HG02642 (cell line): ENCODE measurements at regions not wholly inside any gene's neighbourhood (a gene's known extent, or its start where the extent isn't known, plus 50 kb on each side); places are given as distances from the start of the nearest gene placed in this dataset.

ENCODE experiments used
- ATAC-seq: cut with Tn5 transposase; IDR thresholded peaks from one replicate; pipeline ENCODE4 v1.9.1; 2021; ENCODE audit warnings: mild to moderate bottlenecking; ENCODE audit not compliant: unreplicated experiment, poor library complexity

DNA sequence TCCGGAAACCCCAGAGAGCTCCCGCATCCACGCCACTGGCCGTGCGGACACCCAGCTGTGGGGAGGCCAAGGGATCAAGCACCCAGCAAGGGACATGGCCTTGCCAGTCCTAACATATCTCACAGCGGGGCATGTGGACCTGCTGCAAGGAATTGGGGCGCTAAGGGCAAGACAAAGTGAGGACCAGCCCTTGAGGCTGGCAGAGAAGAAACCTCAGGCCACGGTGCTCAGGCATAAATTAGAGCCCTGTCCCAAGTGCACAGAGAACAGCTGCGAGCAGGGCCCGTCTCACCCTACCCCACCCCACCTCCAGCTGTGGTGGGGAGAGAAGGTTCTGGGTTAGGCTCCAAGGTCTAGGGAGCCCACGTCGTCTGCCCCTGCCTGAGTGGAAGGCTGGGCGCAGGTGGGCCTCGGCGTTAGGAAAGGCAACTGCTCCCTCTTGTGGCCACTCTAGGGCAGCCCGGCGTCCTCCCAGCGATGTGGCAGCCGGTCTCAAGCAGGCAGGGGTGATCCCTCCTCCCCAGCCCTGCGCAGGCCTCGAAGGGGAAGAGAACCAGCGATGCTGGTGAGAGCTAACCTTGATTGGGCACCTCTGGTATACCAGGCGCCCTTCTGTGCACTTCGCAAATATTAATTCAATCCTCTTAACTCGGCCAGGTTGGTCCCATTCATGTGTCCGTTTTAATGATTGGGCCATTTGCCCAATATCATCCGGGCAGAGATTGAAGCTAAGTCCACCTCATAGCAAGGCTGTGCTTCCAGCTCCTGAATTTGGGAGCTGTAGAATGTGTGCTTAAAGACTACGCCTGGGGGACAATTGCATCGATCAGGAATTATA, 235.8 kb downstream of the NFATC2 start:
- ATAC-seq: peak; percentile 87

- ATAC-seq: no peak
Observed at GRCh38 chr20:51306081-51306480, 236.4 kb downstream of the NFATC2 start.

DNA sequence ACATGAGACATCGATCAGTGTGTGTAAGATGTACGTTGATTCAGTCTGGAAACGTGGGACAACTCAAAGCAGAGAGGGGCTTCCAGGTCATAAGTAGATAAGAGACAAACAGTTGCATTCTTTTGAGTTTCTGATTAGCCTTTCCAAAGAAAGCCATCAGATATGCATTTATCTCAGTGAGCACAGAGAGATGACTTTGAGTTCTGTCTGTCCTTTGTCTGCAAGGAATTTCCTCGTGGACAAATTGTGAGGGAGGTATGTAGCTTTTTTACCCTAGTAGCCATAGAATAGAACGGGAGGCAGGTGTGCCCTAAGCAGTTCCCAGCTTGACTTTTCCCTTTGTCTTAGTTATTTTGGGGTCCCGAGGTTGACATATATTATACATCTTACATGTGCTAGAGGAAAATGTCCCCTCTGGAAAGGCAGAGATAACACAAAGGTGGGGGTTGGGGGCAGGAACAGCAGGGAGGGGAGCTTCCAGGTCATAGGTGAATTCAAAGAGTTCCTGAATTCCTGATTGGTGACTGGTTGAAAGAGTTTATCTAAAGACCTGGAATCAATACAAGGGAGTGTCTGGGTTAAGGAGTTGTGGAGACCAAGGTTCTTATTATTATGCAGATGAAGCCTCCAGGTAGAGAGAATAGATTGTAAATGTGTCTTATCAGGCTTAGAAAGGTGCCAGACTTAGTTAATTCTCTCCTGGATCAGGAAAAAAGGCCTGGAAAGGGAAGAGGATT, 237.0 kb downstream of the NFATC2 start:
- ATAC-seq: no peak

- no peak for ATAC-seq
Observed at GRCh38 chr20:51303731-51304670, 238.5 kb downstream of the NFATC2 start.

GRCh38 chr20:51301026-51301425, 241.5 kb downstream of the NFATC2 start:
- ATAC-seq: no peak

DNA sequence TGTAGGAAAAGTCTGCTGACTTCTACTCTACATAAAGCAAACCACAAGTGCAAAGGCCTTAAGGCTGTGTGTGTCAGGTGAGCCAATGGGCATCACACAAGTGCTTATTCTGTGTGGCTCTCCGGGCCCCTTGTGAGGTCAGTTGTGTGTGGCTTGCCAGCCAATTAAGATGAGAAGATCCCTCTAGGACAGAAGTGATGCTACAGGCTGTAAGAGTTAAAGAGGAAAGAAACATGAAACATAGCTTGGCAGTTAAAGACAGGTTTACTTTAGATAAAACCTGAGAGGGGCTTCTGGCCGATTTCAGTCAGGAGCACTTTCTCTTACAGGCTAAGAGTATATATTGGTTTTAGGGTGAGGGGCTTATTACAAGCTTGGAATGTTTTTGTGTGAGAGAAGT, 242.4 kb downstream of the NFATC2 start:
- ATAC-seq: no peak

DNA sequence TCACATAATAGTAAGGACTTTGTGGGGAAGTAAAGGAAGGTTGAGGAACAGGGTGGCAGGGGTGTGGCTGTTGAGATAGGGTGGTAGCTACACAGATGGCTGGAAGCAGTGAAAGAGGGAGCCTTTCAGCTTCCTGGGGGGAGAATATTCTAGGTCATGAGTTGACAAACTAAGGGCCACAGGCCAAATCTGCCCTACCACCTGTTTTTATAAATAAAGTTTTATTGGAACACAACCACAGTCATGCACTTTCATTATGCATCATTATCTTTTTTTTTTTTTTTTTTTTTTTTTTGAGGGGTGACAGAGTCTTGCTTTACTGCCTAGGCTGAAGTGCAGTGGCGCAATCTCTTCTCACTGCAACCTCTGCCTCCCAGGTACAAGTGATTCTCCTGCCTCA, 243.1 kb downstream of the NFATC2 start:
- no peak for ATAC-seq

DNA sequence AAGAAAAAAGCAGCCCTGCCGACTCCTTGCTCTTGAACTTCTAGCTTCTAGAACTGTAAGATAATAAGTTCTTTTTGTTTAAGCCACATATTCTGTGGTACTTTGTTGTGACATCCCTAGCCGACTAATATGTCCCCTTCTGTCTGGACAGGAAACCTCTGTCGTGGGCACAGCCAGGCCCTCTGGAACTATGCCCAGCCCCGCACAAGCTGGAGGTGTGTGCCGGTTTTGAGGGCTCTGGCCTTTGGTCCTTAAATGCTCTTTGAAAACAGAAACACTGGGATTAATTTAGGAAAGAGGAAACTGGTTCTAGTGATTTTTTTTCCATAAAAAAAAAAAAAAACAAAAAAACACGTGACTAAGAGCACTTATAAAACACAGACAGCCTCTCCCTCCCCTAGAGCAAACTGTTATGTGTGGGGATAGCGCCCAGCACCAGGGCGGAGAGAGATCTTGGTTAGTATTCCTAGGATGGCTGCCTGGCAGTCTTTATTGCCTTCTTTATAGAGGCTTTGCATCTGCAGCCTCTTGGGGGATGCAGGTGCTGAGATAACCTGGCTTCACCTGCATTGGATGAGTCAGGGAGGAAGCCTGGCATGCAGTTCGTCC, 244.3 kb downstream of the NFATC2 start:
- no peak for ATAC-seq

- ATAC-seq: no peak
Observed at GRCh38 chr20:51287628-51288413, 254.7 kb downstream of the NFATC2 start.

- no peak for ATAC-seq
Observed at GRCh38 chr20:51286758-51287157, 255.8 kb downstream of the NFATC2 start.

DNA sequence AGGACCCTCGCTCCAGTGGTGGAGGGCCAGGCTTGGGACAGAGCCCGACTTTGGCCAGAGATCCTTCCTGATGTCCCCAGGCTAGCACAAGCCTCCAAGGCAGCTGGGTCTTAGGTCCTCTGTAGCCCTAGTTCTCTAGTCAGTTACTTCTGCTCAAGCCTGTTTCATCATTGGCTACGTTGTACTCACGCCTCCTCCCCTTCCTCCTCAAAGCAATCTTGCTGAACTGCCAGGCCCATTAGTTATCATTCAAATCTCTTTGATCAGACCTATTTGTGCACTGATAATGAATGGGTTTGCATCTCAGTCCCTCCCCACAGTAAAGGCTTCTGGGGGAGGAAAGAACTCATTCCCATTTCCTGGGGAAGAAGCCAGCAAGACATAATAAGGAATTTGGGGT, 256.8 kb downstream of the NFATC2 start:
- no peak for ATAC-seq

- ATAC-seq: no peak
Observed at GRCh38 chr20:51284871-51285270, 257.6 kb downstream of the NFATC2 start.

DNA sequence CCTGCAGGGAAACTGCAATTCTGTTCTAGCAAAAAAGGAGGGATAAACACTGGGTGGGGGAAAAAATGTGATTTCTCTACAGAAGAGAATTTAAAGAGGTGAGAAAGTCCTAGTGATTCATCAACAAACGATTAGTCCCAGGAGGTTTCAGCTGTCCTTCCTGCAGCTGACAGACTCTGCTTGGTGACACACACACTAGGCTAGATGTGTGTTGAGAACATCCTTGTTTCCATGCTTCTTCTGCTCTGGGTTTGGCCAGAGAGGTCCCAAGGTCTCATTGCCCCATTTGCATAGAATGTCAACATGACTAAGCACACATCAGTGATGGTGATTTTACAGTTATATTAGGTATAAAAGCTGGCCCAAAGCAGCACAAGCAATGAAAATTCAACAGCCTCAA, 258.3 kb downstream of the NFATC2 start:
- ATAC-seq: no peak

GRCh38 chr20:51281521-51281920, 258.6 kb upstream of the KCNG1 start:
- ATAC-seq: no peak

DNA sequence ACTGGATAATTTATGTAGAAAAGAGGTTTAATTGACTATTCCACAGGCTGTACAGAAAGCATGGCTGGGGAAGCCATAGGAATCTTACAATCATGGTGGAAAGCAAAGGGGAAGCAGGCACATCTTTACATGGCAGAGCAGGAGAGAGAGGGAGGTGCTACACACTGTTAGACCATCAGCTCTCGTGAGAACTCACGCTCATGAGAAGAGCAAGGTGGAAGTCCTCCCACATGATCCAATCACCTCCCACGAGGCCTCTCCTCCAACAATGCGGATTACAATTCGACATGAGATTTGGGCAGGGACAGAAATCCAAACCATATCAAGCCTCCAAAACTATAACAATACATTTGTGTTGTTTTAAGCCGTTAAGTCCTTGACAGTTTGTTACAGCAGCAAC, 257.1 kb upstream of the KCNG1 start:
- ATAC-seq: no peak

GRCh38 chr20:51277961-51278360, 255.1 kb upstream of the KCNG1 start:
- no peak for ATAC-seq

DNA sequence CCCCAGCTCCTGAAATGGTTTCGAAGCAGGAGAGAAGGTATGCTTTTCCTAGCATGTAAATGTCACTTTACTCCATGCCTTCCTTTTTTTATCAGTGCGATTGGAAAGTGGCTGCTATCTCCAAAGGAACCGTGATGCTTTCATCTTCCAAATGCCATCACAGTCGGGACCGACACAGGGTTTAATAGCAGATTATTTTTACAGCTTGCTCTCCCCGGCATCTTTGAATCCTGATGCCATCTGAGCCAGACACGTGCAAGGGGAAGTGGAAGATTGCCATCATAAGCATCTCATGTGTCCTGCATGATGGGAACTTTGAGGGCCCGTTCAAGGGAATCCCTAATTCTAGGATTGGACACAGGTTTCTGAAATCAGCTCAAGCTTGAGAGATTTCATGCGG, 253.4 kb upstream of the KCNG1 start:
- ATAC-seq: no peak

DNA sequence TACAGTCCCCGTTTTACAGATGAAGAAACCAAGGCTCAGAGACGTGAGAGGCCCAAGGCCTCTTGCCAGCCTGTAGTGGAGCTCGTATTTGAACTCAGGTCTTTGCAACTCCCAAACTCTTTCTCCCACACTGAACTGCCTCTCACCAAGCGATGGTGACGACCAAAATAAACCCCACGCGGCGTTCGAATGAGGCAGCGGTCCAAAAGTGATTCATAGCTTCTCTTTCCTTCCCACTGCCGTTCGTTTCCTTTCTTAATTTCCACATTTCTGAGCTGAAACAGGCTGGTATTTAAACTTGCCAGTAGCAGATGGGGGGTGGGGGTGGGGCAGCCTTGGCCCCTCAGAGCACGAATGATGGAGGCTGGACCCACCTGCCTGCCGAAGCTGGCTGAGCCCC, 252.9 kb upstream of the KCNG1 start:
- ATAC-seq: no peak

DNA sequence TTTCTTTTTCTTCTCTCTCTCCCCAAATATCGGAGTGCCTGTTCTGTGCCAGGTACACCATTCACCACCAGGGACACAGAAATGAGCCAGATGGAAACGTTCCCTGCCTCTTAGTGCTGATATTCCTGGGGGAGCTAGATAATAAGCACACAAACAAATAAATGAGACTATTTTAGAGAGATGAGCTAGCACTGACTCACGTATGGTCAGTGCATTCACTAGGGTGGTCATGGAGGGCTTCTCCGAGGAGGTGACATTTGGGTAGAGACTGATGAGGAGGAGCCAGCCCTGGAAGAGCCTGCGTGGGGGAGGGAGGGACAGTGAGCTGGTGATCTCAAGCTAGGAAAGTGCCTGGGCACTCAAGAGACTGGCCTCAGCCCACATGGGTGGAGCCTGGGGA, 252.3 kb upstream of the KCNG1 start:
- no peak for ATAC-seq

GRCh38 chr20:51272401-51272800, 249.5 kb upstream of the KCNG1 start:
- ATAC-seq: no peak
